SW 1271 (cell line): ENCODE measurements at regions not wholly inside any gene's neighbourhood (a gene's known extent, or its start where the extent isn't known, plus 50 kb on each side); places are given as distances from the start of the nearest gene placed in this dataset.
A peak's percentile ranks its signal among the peaks of the same experiment; 100 is the strongest.

Source experiments
- DNase-seq, 2 experiments: peaks; one replicate each; lab custom pipeline; 2025; lab: John Stamatoyannopoulos, UW

DNA sequence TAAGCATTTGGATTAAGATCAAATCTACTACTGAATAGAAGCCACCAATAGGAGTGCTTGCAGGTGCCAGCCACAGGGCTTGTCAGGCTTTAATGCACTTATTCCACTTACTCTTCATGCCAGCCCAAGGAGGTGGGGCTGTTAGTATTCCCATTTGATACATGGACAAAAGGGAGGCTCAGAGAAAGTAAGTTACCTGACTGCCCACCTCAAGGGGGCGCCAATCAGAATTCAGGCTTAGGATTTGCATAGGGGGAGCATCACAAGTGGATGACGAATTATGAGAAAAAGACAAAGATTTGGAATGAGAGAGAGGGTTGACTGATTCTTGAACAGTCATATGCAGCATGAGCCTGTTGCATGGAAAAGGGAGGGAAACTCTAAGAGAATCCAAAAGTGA is 188.4 kb upstream of the TSHZ2 start:
- peak in 1 of 2 experiments; percentile 8 for DNase-seq

DNA sequence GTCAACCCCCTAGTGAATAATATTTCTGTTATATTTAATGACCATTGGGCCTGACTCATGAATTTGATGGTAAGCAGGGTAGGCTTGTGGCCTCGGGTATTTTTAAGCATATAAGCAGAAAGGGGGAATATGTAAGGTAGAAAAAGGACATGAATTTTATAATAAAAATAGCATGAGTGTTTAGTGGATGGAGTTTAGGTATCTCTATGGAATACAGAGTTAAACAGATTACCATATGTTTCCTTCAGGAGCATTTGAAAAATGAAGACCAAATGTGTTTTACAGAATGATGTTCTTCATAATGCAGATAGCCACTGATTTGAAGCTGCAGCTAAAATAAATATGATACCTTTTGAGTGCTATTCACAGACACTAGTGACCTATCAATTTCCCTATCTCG is 191.7 kb upstream of the TSHZ2 start:
- DNase-seq = no peak

DNA sequence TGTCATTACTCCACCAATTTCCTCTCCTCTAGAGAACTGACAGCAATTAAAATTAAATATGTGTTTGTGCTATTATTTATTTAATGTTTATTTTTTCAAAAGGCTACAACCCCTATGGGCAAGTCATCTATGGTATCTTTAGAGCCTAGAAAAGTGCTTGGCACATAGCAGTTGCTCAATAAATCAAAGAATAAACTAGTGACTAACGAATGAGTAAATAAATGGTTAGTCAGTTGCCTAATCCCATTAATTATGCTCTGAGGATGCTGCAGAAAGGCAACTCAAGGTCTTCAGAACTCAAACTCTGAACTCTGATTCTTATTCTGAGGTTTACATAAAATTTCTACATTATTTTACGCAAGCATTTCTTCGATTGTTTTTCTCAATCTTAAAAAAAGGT is 193.0 kb upstream of the TSHZ2 start:
- DNase-seq = no peak

DNA sequence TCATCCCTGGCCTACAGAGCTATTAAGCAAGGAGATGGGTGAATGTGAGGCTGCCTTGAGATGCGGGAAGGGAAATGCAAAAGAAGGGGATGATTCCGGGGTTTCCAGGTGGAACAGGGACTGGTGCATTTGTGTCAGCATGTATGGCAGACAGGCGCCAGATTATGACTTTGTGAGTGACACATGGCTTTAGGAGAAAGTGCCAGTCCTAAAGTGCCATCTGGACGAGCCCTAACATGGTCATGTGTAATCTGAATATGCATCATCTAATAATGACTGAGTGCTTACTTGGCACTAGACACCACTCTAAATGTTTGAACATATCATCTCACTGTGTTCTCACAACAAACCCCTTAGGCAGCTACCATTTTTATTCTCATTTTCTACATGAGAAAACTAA is 195.0 kb upstream of the TSHZ2 start:
- no peak for DNase-seq

DNA sequence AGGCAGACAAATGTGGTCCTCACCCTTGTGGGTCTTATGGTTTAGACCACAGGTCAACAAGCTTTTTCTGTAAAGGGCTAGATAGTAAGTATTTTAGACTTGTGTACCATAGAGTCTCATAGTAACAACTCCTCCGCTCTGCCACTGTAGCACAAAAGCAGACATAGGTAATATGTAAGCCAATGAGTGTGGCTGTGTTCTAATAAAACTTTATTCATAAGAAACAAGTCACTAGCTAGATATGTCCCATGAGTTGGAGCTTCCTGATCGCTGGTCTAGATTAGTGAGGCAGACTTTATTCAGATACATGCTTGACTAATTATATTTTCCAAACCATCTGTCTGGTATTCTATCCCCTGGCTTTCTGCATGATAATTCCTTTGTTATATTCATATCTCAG is 196.4 kb upstream of the TSHZ2 start:
- no peak for DNase-seq

DNA sequence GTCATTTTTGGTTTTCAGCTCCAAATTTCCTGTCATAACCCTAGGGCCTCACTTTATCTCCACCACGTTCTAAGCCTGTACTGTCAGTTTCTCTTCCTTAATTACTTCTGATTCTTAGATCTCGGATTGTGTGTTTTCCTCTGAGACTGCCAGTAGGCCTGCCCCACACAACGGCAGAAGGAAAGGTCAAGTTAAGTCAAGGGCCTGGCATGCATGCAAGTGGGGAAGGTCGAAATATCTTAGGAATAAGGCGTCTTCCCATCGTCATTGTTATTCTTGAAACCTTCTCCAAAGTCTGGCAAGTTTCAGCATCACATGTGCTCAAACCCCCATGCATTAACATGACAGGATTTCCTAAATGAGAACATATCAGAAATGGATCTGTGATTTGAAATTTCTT is 203.5 kb upstream of the TSHZ2 start:
- no peak for DNase-seq

DNA sequence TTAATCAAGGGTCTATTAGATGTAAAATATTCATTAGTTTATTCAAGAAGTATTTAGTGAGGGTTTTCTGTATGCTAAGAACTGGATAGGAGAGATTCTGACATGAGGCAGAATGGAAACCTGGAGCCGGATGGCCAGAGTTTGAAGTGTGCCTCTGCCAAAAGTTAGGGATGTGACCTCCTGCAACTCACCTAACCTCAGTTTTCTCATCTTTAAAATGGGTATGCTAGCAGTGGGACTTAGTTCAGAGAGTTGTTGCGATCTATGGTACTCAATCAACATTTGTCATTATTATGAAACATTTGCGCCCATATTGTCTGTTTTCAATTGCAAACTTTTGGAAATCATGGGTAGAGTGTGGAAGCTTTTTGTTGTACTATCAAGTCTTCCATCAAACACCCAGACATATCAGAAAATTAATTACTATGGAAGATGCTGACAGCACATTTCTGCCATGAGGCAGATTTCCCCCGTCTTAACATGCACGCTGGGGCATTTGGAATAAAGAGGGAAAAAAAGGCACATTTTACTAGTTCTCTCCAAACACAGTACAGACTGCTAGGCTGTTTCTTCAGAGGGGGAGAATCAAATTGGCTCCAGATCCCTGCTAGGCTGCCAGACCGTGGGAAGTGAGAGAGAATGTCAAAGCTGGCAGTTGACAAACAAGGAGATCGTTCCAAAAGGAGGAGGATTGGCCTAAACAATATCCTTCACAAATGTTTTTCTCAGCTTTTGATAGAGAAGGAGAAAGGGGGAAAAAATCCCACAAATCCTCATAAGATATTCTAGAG is 205.3 kb upstream of the TSHZ2 start:
- DNase-seq = no peak

DNA sequence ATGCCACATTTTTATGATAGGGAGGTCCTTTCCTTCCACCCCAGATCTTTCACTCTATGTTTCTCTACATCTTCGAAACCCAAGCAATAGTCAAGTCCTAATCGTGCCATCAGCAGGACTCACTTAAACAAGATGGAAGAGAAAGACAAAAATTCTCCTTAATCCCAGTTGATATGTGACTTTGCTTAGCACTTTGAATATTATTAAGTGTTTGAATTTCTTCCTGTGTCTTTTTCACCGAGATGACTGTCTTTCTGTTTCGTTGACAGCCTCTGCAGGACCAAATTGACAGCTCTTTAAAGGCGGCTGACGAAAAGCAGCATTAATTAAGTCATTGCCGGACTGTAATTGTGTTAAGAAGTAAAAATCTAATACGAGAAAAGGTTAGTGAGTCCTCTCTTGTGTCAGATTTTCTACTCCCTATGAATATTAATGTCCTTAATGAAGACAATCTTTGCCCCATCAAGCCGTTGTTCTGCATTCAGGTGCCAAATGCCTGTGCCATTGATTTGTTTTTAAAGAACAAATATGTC is 208.8 kb upstream of the TSHZ2 start:
- no peak for DNase-seq

DNA sequence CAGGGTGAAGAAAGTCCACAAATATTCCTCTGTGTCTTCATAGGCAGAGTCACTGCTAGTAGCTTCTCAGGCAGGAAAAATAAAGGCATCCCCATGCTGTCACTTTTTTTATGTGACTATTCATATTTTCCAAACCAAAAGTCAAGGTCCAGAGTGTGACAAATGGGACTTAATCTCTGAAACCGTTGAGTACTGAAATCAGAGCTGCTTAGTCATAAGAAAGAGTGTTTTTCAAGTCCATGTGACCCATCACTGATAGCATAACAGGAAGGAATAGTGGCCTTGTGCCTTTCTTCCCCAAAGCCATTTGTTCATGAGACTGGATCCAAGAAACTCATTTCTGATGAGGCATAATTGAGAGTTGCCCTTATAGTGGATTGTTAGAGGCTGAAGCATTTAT is 210.3 kb upstream of the TSHZ2 start:
- DNase-seq = no peak

DNA sequence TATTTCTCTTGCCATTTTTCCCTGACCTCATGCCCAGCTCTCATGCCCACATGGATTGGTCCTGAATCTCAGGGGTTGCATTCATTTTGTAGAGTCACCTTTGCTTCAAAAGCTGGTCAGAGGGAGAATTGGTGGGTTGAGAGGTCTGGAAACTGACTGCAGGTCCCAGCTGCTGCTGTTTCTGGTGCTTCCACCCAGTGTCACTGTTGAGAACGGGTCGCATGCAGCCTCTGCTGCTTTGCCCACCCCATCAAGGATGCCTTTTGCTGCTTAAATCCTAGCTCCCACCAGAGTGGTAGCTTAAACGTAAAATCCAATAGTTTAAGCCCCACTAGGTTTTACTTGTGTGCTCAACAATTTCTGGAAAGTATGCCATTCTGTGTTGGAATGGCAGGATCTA is 211.4 kb upstream of the TSHZ2 start:
- DNase-seq = no peak

DNA sequence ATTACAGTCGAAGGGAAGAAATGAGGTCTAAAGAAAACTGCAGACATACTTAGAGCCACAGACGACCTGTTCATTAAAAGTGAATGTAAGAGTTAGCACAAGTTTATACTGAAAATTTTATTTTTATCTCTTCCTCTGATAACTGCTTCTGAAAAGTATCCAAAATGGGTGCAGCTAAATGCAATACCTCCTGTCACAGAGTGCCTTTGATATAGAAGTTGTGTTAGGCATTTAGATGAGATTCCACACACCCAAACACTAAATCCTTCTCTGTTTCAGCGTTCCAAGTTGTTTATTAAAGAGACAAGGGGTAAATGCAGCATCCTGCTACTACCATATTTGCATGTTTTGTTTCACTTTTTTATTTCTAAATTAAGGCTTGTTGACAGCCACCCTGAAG is 214.7 kb upstream of the TSHZ2 start:
- DNase-seq = no peak

DNA sequence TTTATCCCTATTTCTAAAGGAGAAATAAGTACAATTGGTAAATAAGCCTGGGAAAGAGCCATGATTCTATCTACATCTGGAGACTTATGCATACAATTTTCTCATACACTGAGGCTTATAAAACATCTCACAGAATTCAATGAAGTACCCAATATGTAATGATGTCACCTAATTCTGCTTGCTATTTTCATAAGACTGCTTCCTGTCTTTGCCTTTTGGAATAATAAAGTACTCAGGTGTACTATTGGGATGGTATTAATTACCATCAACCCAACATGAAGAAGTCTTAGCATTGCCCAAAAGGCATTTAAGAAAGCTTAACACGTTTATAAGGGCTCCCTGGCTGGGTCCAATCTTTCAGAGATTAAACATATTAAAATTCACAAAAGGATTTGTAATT is 216.4 kb upstream of the TSHZ2 start:
- DNase-seq = no peak

DNA sequence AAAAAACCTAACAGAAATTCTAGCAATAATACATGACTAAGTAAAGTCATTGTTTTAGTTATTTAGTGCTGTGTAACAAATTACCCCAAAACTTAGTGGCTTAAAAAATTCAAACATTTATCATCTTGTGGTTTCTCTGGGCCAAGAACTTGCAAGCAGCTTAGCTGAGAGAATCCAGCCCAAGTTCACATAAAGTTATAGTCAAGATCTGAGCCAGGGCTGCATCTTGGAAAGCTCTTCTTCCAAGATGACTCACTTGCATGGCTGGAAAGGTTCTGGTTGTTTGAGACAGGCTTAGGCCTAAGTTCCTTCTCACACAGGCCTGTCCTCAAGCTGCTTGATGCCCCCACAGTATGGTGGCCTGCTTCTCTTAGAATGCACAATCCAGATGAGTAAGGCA is 217.8 kb upstream of the TSHZ2 start:
- DNase-seq = no peak

DNA sequence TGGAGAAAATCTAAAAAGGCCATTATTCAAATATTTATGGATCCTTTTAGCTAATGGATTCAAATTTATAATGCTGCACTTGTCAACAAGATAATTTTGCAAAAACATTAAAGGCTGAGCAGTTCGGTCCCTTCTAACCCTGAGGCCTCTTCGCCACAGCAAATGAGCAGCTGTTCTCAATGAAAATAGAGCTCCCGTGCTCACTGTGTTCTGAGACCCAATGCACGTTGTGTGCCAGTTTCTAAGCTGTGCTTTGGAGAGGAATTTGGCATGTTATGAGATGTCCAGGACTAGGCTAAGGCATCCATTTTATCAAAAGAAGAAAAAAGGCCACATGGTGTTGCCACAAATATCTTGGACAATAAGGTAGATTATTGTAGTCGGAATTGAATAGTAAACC is 220.1 kb upstream of the TSHZ2 start:
- no peak for DNase-seq

DNA sequence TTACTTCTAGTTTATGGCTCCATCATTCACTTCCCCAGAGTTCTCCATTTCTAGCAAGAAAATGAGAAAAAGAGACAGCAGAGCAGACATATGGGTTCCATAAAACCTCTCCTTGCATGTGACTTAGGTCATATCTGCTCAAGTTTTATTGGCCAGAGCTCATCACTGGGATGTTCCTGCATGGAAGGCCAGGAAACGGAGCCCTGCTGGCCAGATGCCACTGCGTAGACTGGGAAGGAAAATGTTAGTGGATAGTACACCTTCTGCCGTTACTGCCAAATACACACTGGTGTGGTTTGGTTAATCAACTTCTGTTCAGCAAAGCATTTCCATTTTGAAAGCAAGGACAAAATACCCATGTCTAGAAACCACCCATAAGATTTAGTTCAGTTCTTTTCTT is 220.6 kb upstream of the TSHZ2 start:
- no peak for DNase-seq

DNA sequence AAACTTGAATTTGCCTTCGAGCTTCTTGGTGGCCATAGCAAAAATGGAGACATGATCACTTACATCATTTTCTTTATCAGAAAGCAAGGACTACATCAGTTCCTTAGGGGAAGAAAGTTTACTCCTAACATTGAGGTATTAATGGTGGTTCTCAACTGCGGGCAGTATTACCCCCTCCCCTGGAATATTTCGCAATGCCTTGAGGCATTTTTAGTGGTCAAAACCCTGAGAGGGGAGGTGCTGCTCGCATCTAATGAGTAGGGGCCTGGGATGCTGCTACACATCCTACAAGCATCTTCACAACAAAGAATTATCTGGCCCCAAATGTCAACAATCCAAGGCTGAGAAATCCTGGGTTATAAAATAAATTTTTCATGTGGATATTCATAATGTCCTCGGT is 222.2 kb upstream of the TSHZ2 start:
- no peak for DNase-seq

DNA sequence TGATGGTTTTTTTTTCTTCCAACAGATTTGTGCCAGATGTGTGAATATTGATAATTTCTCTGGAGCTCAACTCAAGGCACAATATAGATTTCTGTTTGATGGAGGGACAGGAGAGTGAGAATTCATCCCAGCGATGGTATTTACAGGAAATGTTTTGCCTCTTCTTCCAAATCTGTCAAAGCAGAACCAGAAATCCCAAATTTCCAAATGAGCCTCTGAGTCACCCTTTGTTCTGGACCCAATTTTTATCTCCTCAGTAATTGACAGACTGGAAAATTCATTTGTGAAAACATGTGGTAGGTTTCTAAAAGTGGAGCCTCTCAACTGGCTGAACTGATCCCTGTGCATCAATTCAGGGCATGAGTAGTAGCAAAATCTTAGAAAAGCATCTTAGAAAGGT is 223.2 kb upstream of the TSHZ2 start:
- no peak for DNase-seq

DNA sequence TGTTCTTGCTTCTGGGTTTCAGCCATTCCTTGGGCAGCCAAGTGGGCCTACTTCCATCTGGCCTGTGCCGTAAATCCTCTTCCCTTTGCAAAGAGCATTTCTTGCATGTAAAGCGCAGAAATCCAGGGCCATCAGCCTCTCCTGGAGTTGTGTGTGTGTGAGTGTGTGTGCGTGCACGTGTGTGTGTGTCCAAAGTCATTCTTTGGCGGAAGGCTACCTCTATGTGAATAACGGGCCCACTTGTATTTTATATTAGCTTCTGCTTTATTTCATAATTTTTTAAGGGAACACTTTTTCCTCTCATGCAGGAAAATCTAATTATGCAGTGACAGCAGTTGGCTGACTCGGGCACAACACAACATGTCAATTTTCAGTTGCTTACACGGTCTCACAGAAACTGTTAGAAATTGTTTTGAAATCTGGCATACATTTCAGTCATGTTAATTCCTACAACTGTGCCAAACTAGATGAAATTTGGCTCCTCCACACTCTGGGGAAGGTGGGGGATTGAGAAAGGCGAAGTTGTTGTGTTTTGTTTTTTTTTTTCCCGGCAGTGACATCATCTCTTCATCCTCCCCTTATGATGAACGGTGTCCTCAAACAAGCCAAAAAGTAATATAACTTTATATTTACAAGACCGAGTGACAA is 223.7 kb upstream of the TSHZ2 start:
- DNase-seq = no peak

DNA sequence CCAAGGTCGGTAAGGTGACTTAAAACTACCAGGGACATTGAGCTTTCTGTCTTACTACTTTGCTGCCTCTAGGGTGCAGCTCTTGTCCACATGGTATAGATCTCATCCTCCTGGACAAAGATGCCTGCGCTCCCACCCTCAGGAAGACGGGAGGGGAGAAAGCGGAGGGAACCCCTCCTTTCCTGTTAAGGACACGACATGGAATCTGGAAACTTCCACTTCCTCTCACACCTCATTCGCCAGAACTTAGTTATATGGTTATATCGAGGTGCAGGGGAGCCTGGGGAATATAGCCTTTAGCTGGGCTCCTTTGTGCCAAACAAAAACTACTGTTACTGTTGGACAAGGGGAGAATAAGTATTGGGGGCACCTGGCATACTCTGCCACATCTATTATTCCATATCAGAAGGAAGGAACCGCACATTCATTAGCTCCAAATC is 224.3 kb upstream of the TSHZ2 start:
- no peak for DNase-seq

DNA sequence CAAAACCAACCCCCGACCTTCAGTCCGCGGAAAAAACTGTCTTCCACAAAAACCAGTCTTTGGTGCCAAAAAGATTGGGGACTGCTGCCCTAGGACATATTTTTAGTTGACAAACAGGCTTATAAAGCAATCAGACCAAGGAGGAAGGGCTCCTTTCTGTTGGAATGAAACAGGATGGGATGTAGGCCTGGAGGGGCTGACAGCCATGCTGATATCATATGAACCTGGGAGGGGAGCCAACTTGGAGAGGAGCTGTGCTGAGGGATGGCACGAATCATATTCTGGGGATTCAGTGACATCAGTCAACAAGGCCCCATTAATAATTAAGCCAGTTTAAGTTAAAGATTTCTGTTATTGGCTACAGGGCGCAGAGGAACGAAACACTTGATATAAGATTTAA is 225.4 kb upstream of the TSHZ2 start:
- DNase-seq = no peak

DNA sequence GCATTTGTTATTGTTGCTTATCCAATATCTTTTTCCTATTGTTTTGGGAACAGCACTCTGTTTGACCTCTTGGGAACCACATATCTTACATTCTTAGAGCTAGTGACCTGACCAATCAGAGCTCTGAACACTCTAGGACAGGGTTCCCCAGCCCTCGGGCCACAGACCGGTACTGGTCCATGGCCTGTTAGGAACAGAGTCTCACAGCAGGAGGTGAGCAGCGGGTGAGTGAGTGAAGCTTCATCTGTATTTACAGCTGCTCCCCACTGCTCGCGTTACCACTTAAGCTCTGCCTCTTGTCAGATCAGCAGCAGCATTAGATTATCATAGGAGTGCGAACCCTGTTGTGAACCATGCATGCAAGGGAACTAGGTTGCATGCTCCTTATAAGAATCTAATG is 226.0 kb upstream of the TSHZ2 start:
- no peak for DNase-seq

DNA sequence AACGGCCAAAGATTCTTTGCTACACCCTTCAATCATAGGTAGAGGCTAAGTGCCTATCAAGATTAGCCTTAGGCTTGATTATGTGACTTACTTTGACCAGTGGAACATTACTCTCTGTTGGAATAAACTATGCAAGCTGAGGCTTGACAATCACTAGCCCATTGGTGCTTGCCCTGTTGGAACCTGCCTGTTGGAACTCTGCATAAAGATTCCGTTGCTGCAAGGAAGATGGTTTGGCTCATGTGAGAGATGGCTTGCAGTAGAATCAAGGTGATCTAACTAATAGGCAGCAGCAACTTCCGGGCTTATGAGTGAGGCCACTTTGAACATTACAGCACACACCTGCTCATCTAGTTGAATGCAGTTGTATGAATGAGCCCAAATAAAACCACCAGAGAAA is 227.7 kb upstream of the TSHZ2 start:
- DNase-seq = no peak

DNA sequence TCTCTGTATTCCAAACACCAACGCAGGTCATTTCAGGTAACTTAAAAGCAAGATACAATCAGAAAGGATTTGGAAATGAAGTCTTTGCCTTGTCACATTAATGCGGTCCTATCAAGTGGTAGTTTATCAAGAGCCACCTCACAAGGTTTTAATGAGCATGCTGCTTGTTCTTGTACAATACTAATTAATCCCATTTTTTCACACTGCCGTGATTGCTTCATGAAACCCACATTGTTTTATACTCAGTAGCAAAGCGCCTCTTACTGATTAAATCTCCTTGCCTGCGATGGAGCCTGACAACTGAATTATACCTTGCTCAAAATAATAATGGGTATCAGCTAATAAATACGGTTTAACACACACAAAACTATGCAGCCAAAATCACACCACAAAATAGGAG is 234.1 kb upstream of the TSHZ2 start:
- no peak for DNase-seq

DNA sequence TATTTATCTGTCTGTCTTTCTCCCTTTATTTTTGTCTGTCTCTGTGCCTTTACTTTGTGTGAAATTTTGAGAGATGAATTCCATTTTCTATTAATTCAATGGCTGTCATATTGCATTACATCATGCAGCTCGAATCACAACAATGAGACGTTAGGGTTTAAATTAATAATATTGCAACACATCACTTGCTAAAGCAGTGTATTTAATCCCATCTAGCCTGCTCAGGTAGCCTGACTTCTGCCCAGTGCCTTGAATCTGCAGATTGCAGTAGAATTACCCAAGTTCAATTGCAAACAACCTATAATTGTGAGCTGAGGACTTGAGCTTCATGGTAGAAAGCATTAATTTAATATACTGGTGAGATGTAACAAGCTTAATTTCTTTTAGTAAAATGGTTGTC is 235.7 kb upstream of the TSHZ2 start:
- no peak for DNase-seq
